OCI-LY3 (cell line): ENCODE measurements at regions not wholly inside any gene's neighbourhood (a gene's known extent, or its start where the extent isn't known, plus 50 kb on each side); places are given as distances from the start of the nearest gene placed in this dataset.

ENCODE experiments used
- H2AFZ ChIP-seq: fragments of 200-600, 300-600 bp; shearing (Covaris generic); 2 replicates; pipeline ENCODE4 v1.6.0; 2014; ENCODE audit warnings: antibody characterized with exemption, low read depth, low read length
- H3K27ac ChIP-seq: fragments of 200-600, 300-600 bp; sonication (generic); 2 replicates; pipeline ENCODE4 v1.5.1; 2014; ENCODE audit warnings: mild to moderate bottlenecking, low read length, moderate library complexity, mixed read lengths
- H3K27me3 ChIP-seq: fragments of 200-600, 300-600 bp; sonication (generic); 2 replicates; pipeline ENCODE4 v1.6.1; 2014; ENCODE audit warnings: low read depth, low read length, mixed read lengths
- H3K36me3 ChIP-seq: fragments of 200-600, 300-600 bp; sonication (generic); replicated peaks from 2 replicates; pipeline ENCODE3; 2014; ENCODE audit warnings: low read depth, low read length, mixed read lengths
- H3K4me1 ChIP-seq: fragments of 300-600, 200-600 bp; sonication (generic); 2 replicates; pipeline ENCODE4 v1.6.1; 2014; ENCODE audit warnings: low read length, mixed read lengths
- H3K4me2 ChIP-seq: fragments of 200-600, 300-600 bp; sonication (generic); 2 replicates; pipeline ENCODE4 v1.6.1; 2014; ENCODE audit warnings: low read length, mixed read lengths
- H3K4me3 ChIP-seq: fragments of 300-600, 200-600 bp; sonication (generic); 2 replicates; pipeline ENCODE4 v1.5.1; 2014; ENCODE audit warnings: antibody characterized with exemption, mild to moderate bottlenecking, low read length, moderate library complexity
- H3K79me2 ChIP-seq: fragments of 300-600, 200-600 bp; shearing (Covaris generic); 2 replicates; pipeline ENCODE4 v1.6.1; 2014; ENCODE audit warnings: mild to moderate bottlenecking, low read length, mixed read lengths
- H3K9ac ChIP-seq: fragments of 300-600, 200-600 bp; shearing (Covaris generic); 2 replicates; pipeline ENCODE4 v1.6.0; 2014; ENCODE audit warnings: mild to moderate bottlenecking, low read length, moderate library complexity
- H3K9me3 ChIP-seq: fragments of 200-600, 300-600 bp; shearing (Covaris generic); 2 replicates; pipeline ENCODE4 v1.6.1; 2014; ENCODE audit warnings: low read length, mixed read lengths; ENCODE audit not compliant: insufficient read depth
- H4K20me1 ChIP-seq: fragments of 200-600, 300-600 bp; sonication (generic); 2 replicates; pipeline ENCODE4 v1.6.1; 2016; ENCODE audit warnings: low read length, mixed read lengths; ENCODE audit not compliant: insufficient read depth
- EZH2phosphoT487 ChIP-seq: fragments of 200-600 bp; shearing (Covaris generic); IDR thresholded peaks from 2 replicates; pipeline ENCODE4 v1.6.1; 2018; ENCODE audit warnings: antibody characterized with exemption, mixed run types, low read depth
- TF ChIP-seq, protein P1 (sequence below): fragments of 200-600, 300-600 bp; sonication (generic); IDR thresholded peaks from 2 replicates; pipeline ENCODE4 v1.5.1; 2014; ENCODE audit warnings: antibody characterized with exemption, low read length, low read depth

DNA sequence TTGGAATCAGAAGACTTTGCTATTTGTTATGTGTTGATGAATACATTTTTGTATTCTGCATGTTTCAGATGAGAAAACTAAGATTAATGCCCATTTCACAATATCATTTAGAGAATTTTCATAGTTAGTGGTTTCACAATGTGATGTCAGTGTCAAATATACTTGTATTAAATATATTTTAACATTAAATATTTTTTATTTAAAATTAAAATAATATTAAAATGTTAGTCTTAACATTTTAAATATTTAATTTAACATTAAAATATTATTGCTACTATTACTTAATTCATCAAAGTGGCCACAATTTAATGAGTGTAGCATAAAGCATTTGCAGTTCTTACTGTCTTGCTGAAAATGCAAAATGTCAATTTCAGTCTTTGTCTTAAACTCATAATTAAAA is 478.8 kb downstream of the KCNJ2 start:
- Histone ChIP-seq H3K9me3 (no peaks in the 10 kb centered on the region), H3K27me3 (no peaks in the 10 kb centered on the region), H3K9ac (no peak overlapping the region), H4K20me1 (no peaks in the 10 kb centered on the region), H3K4me1 (no peaks in the 10 kb centered on the region), H2AFZ (no peak overlapping the region), H3K36me3 (no peaks in the 10 kb centered on the region), H3K79me2 (no peaks in the 10 kb centered on the region), H3K27ac (no peak overlapping the region), H3K4me3 (no peak overlapping the region), H3K4me2 (no peak overlapping the region)
- no peak for TF ChIP-seq EZH2phosphoT487
- TF ChIP-seq, protein P1, sequence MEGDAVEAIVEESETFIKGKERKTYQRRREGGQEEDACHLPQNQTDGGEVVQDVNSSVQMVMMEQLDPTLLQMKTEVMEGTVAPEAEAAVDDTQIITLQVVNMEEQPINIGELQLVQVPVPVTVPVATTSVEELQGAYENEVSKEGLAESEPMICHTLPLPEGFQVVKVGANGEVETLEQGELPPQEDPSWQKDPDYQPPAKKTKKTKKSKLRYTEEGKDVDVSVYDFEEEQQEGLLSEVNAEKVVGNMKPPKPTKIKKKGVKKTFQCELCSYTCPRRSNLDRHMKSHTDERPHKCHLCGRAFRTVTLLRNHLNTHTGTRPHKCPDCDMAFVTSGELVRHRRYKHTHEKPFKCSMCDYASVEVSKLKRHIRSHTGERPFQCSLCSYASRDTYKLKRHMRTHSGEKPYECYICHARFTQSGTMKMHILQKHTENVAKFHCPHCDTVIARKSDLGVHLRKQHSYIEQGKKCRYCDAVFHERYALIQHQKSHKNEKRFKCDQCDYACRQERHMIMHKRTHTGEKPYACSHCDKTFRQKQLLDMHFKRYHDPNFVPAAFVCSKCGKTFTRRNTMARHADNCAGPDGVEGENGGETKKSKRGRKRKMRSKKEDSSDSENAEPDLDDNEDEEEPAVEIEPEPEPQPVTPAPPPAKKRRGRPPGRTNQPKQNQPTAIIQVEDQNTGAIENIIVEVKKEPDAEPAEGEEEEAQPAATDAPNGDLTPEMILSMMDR, result no peak

DNA sequence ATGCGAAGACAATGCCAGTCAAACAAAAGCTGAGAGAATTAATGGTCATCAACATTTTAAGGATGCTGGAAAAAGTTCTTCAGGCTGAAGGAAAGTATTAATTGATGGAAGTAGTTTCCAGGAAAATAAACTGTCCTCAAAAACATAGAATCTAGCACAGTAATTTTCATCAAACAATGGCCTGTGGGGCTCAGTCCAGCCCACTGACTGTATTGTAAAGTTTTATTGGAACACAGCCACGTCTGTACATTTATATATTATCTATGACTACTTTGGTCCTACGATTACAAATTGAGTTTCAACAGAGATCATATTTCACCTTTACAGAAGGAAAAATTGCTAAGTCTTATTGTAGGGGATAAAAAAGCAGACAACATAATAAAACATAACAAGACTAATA is 484.5 kb downstream of the KCNJ2 start:
- Histone ChIP-seq H3K9me3 (no peaks in the 10 kb centered on the region), H3K4me3 (no peak overlapping the region), H3K79me2 (no peaks in the 10 kb centered on the region), H3K36me3 (no peaks in the 10 kb centered on the region), H4K20me1 (no peaks in the 10 kb centered on the region), H3K4me2 (no peak overlapping the region), H3K27me3 (no peaks in the 10 kb centered on the region), H3K9ac (no peak overlapping the region), H3K4me1 (peaks cover 9% of the 10 kb centered on the region), H2AFZ (no peak overlapping the region), H3K27ac (no peak overlapping the region)
- TF ChIP-seq, protein P1, result no peak
- TF ChIP-seq EZH2phosphoT487, result no peak

DNA sequence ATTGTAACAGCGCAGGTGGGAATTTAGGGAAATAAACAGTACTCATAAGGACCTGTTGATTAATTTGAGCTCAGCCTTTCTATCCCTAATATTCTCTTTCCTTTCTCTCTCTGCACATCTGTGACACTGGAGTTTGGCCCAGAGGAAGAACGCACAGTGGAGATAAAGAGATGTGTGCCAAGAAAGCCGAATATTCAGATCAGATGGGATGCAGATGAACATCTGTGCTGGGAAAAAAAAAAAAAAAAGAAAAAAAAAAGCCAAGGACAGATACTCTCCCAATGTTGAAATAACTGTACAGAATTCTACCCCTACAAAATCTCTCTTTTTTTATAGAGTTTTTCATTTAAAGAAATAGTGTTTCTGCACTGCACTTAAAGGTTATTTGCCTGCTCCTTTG is 485.4 kb downstream of the KCNJ2 start:
- H3K27me3 ChIP-seq, result no peaks in the 10 kb centered on the region
- H3K36me3 ChIP-seq, result no peaks in the 10 kb centered on the region
- no peaks in the 10 kb centered on the region for H3K9me3 ChIP-seq
- no peak overlapping the region for H3K27ac ChIP-seq
- no peak overlapping the region for H2AFZ ChIP-seq
- H3K79me2 ChIP-seq, result no peaks in the 10 kb centered on the region
- TF ChIP-seq, protein P1, result no peak
- TF ChIP-seq EZH2phosphoT487, result no peak
- peaks cover 9% of the 10 kb centered on the region for H3K4me1 ChIP-seq
- H4K20me1 ChIP-seq, result no peaks in the 10 kb centered on the region
- no peak overlapping the region for H3K4me3 ChIP-seq
- no peak overlapping the region for H3K4me2 ChIP-seq
- H3K9ac ChIP-seq, result no peak overlapping the region

DNA sequence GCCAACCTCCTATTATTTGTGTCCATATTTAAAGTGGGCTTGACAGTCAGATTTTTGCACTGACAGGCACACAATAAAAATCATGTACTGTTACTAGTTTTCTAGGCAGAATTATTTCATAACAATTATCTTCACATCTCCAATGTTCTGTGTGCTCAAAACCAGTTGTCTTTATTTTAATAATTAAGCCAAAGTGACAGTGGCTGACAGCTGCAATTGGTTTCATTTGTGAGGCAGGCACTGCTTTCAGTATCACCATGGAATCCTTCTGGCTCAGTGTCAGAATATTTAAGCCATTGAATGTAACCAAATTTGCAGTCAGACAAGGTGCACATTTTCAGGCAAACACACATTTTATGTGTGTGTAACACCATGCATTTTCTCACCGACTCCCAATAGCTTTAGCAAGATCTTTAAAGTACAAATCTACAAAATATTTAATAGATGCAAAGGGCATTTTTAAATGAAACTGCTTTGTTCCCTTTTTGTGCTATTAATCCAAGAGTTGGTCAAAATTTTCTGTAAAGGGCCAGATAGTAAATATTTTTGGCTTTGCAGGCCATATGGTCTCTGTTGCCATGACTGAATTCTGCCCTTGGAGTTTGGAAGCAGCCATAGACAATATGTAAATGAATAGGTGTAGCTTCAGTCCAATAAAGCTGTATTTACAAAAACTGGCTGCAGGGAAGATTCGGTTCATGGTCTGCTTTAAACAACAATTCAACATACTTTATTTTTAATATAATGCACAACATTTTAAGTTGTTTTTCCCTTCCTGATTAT is 486.0 kb downstream of the KCNJ2 start:
- no peaks in the 10 kb centered on the region for H4K20me1 ChIP-seq
- H3K9me3 ChIP-seq, result no peaks in the 10 kb centered on the region
- no peak overlapping the region for H2AFZ ChIP-seq
- H3K4me2 ChIP-seq, result peak overlapping the region; percentile 26; the same call in 1 of the 2 replicates
- no peak overlapping the region for H3K4me3 ChIP-seq
- H3K36me3 ChIP-seq, result no peaks in the 10 kb centered on the region
- no peak for TF ChIP-seq EZH2phosphoT487
- TF ChIP-seq, protein P1, result no peak
- no peaks in the 10 kb centered on the region for H3K27me3 ChIP-seq
- no peak overlapping the region for H3K27ac ChIP-seq
- H3K4me1 ChIP-seq, result peaks cover 9% of the 10 kb centered on the region
- no peak overlapping the region for H3K9ac ChIP-seq
- H3K79me2 ChIP-seq, result no peaks in the 10 kb centered on the region
